Kidney (tissue), 13 donors: ENCODE measurements at regions not wholly inside any gene's neighbourhood (a gene's known extent, or its start where the extent isn't known, plus 50 kb on each side); places are given as distances from the start of the nearest gene placed in this dataset.

ENCODE experiments used
- DNase-seq, 5 donors: peaks; one replicate each; pipeline ENCODE4 v3.0.0-alpha.2; 2013 to 2020
- FAIRE-seq: peaks from 2 replicates; lab custom pipeline; 2012; peaks lifted over from hg19 to GRCh38; lab: Jason Lieb, UNC
- H3K27ac ChIP-seq, 2 donors: one replicate each; pipeline ENCODE4 v1.7.0; 2013; ENCODE audit warnings: low read depth in 2 of 2, low read length in 2 of 2, inconsistent platforms in 1 of 2
- H3K27me3 ChIP-seq: one replicate; pipeline ENCODE4 v1.7.1; 2013; ENCODE audit warnings: low read length, inconsistent platforms; ENCODE audit not compliant: control insufficient read depth, insufficient read depth
- H3K36me3 ChIP-seq, 3 donors: one replicate each; pipeline versions ENCODE4 v1.7.0 to v1.7.1; 2013; ENCODE audit warnings: low read length in 3 of 3, control low read depth in 1 of 3, inconsistent platforms in 1 of 3; ENCODE audit not compliant: insufficient read depth in 3 of 3, control insufficient read depth in 2 of 3
- H3K4me1 ChIP-seq, 3 donors: one replicate each; pipeline versions ENCODE4 v1.7.0 to v1.7.1; 2013; ENCODE audit warnings: low read length in 3 of 3, inconsistent platforms in 1 of 3, low read depth in 1 of 3; ENCODE audit not compliant: control insufficient read depth in 2 of 3, insufficient read depth in 2 of 3
- H3K4me3 ChIP-seq, 3 donors: one replicate each; pipeline versions ENCODE4 v1.7.0 to v1.8.1; 2013; ENCODE audit warnings: low read length in 3 of 3, control low read depth in 1 of 3, inconsistent platforms in 1 of 3
- H3K9ac ChIP-seq, 3 donors: one replicate each; pipeline versions ENCODE4 v1.7.0 to v1.7.1; 2013; ENCODE audit warnings: low read length in 3 of 3, control low read depth in 1 of 3, inconsistent platforms in 1 of 3
- H3K9me3 ChIP-seq, 3 donors: one replicate each; pipeline versions ENCODE4 v1.7.0 to v1.7.1; 2013; ENCODE audit warnings: low read length in 3 of 3, control low read depth in 1 of 3, inconsistent platforms in 1 of 3; ENCODE audit not compliant: control insufficient read depth in 2 of 3, insufficient read depth in 1 of 3
- CTCF ChIP-seq: IDR thresholded peaks from 3 replicates; pipeline ENCODE4 v1.5.1; 2012; ENCODE audit warnings: mild to moderate bottlenecking, moderate library complexity, borderline replicate concordance; ENCODE audit not compliant: insufficient read depth; ENCODE audit errors: extremely low read depth
- intact Hi-C: fragments of 100-400 bp; cut with DNase I; formaldehyde crosslinking; loops from one replicate; pipeline ENCODE4 v1.11.1; 2022
- donor health status: control.
- donor health status: control.
- donor health status: control.
- donor health status: control.
- donor health status: control.
- donor health status: DM: yes; HTN: yes; CAD: no.
- donor health status: Normal renal cell carcinoma (clear cell type).

- no peaks in the 10 kb centered on the region for H3K27me3 ChIP-seq
- FAIRE-seq (no peak), DNase-seq (no peak)
- H3K9ac ChIP-seq = no peak overlapping the region
- H3K36me3 ChIP-seq = no peaks in the 10 kb centered on the region
- no peaks in the 10 kb centered on the region for H3K4me1 ChIP-seq
- H3K27ac ChIP-seq = no peak overlapping the region
- no peak overlapping the region for H3K4me3 ChIP-seq
- intact Hi-C loops = no loop called here
- TF ChIP-seq CTCF = no peak
- H3K9me3 ChIP-seq = peaks cover 0 to 2% (median 0%) of the 10 kb centered on the region in 3 donors
Observed at GRCh38 chrY:14277029-14277428, 221.0 kb downstream of the VCY1B start.

GRCh38 chrY:14290656-14291375, 233.5 kb upstream of the NLGN4Y start:
- intact Hi-C loops = no loop called here
- FAIRE-seq = no peak
- no peak for TF ChIP-seq CTCF

GRCh38 chrY:14292382-14292781, 231.9 kb upstream of the NLGN4Y start:
- Histone ChIP-seq H3K4me3 (no peak overlapping the region), H3K27me3 (no peaks in the 10 kb centered on the region), H3K27ac (no peak overlapping the region), H3K4me1 (no peaks in the 10 kb centered on the region), H3K36me3 (no peaks in the 10 kb centered on the region), H3K9me3 (no peaks in the 10 kb centered on the region), H3K9ac (no peak overlapping the region)
- DNase-seq (no peak), FAIRE-seq (no peak)
- intact Hi-C loops = no loop called here
- TF ChIP-seq CTCF = no peak

More at GRCh38 chrY:14290656-14291375, 233.5 kb upstream of the NLGN4Y start:
- Histone ChIP-seq H3K27ac (no peak overlapping the region), H3K4me3 (no peak overlapping the region), H3K4me1 (no peaks in the 10 kb centered on the region), H3K27me3 (no peaks in the 10 kb centered on the region), H3K9ac (no peak overlapping the region), H3K9me3 (no peaks in the 10 kb centered on the region), H3K36me3 (no peaks in the 10 kb centered on the region)
- DNase-seq = no peak
